ENCODE measurements at regions not wholly inside any gene's neighbourhood (a gene's known extent, or its start where the extent isn't known, plus 50 kb on each side); places are given as distances from the start of the nearest gene placed in this dataset.

GRCh38 chr2:65922794-65923193 lies 490.4 kb upstream of the SPRED2 start:
- no peak overlapping the region for H3K27ac ChIP-seq (replicated peaks)
- DNase-seq (ENCODE audit: low read depth in 1 of 2, low spot score in 1 of 2) = peak; percentile 38 to 81
- no peaks in the 10 kb centered on the region for H3K27me3 ChIP-seq (ENCODE audit: insufficient read depth, poor library complexity, severe bottlenecking)
- no peak overlapping the region for H3K4me3 ChIP-seq (replicated peaks; ENCODE audit: insufficient read depth, low read length)
- no peak for TF ChIP-seq GABPA (IDR thresholded peaks at IDR 0.05; ENCODE audit: low read depth)
- TF ChIP-seq REST (IDR thresholded peaks at IDR 0.05; ENCODE audit: insufficient replicate concordance, low read depth) = no peak
- no peak for TF ChIP-seq CTCF (IDR thresholded peaks at IDR 0.05; ENCODE audit: insufficient read depth, low read length)
- TF ChIP-seq SPI1 (IDR thresholded peaks at IDR 0.05; ENCODE audit: borderline replicate concordance, low read depth) = peak; percentile 85
- no peak for TF ChIP-seq POLR2AphosphoS5 (IDR thresholded peaks at IDR 0.05; ENCODE audit: low read depth)

GRCh38 chr2:65922030-65922429 lies 489.6 kb upstream of the SPRED2 start:
- no peaks in the 10 kb centered on the region for H3K27me3 ChIP-seq (ENCODE audit: insufficient read depth, poor library complexity, severe bottlenecking)
- no peak for TF ChIP-seq CTCF (IDR thresholded peaks at IDR 0.05; ENCODE audit: insufficient read depth, low read length)
- no peak for TF ChIP-seq GABPA (IDR thresholded peaks at IDR 0.05; ENCODE audit: low read depth)
- TF ChIP-seq POLR2AphosphoS5 (IDR thresholded peaks at IDR 0.05; ENCODE audit: low read depth) = no peak
- no peak for TF ChIP-seq REST (IDR thresholded peaks at IDR 0.05; ENCODE audit: insufficient replicate concordance, low read depth)
- TF ChIP-seq SPI1 (IDR thresholded peaks at IDR 0.05; ENCODE audit: borderline replicate concordance, low read depth) = no peak
- no peak overlapping the region for H3K4me3 ChIP-seq (replicated peaks; ENCODE audit: insufficient read depth, low read length)
- no peak for DNase-seq (ENCODE audit: low read depth in 1 of 2, low spot score in 1 of 2)
- no peak overlapping the region for H3K27ac ChIP-seq (replicated peaks)

GRCh38 chr2:65921116-65921515 lies 488.7 kb upstream of the SPRED2 start:
- no peak for DNase-seq (ENCODE audit: low read depth in 1 of 2, low spot score in 1 of 2)
- H3K27me3 ChIP-seq (ENCODE audit: insufficient read depth, poor library complexity, severe bottlenecking) = no peaks in the 10 kb centered on the region
- no peak overlapping the region for H3K27ac ChIP-seq (replicated peaks)
- no peak overlapping the region for H3K4me3 ChIP-seq (replicated peaks; ENCODE audit: insufficient read depth, low read length)
- no peak for TF ChIP-seq SPI1 (IDR thresholded peaks at IDR 0.05; ENCODE audit: borderline replicate concordance, low read depth)
- TF ChIP-seq REST (IDR thresholded peaks at IDR 0.05; ENCODE audit: insufficient replicate concordance, low read depth) = no peak
- TF ChIP-seq GABPA (IDR thresholded peaks at IDR 0.05; ENCODE audit: low read depth) = no peak
- TF ChIP-seq CTCF (IDR thresholded peaks at IDR 0.05; ENCODE audit: insufficient read depth, low read length) = no peak
- TF ChIP-seq POLR2AphosphoS5 (IDR thresholded peaks at IDR 0.05; ENCODE audit: low read depth) = no peak

All from HL-60 (cell line).